Esophagus squamous epithelium (tissue), 4 donors: ENCODE measurements at regions not wholly inside any gene's neighbourhood (a gene's known extent, or its start where the extent isn't known, plus 50 kb on each side); places are given as distances from the start of the nearest gene placed in this dataset.

Experiments used
- CTCF ChIP-seq, 6 experiments: fragments of 450-650 bp in 4 of 6; fragments of 200-600 bp in 2 of 6; sonication (generic) in 2 of 6; IDR thresholded peaks; one replicate each; pipeline ENCODE4 v1.5.1; 2016 to 2019; ENCODE audit warnings: antibody characterized with exemption in 6 of 6, mild to moderate bottlenecking in 4 of 6, moderate library complexity in 4 of 6
- POLR2A ChIP-seq, 4 donors: fragments of 450-650 bp; IDR thresholded peaks; one replicate each; pipeline ENCODE4 v1.6.1; 2017; ENCODE audit warnings: antibody characterized with exemption in 4 of 4, mild to moderate bottlenecking in 4 of 4, moderate library complexity in 3 of 4

GRCh38 chr6:163823577-163823976 is 409.1 kb downstream of the QKI start:
- TF ChIP-seq POLR2A (IDR thresholded peaks at IDR 0.05) (no peak), CTCF (IDR thresholded peaks at IDR 0.05) (no peak)
